IPS DF 4.7 (cell line): ENCODE measurements at regions not wholly inside any gene's neighbourhood (a gene's known extent, or its start where the extent isn't known, plus 50 kb on each side); places are given as distances from the start of the nearest gene placed in this dataset.
A peak's percentile ranks its signal among the peaks of the same experiment; 100 is the strongest.

ENCODE experiments used
- DNase-seq: peaks from one replicate; pipeline ENCODE4 v3.0.0-alpha.2; 2013; ENCODE audit warnings: low spot score; ENCODE audit errors: extremely low read depth

DNA sequence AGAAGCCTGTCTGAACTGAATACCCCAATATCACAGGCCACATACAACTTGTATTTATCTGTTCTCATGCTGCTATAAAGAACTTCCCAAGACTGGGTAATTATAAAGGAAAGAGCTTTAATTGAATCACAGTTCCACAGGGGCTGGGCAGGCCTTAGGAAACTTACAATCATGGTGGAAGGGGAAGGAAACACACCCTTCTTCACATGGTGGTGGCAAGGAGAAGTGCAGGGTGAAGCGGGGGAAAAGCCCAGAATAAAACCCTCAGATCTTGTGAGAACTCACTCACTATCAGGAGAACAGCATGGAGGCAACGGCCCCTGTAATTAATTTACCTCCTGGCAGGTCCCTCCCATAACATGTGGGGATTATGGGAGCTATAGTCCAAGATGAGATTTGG, 50.3 kb upstream of the FNDC1 start:
- DNase-seq, result no peak

DNA sequence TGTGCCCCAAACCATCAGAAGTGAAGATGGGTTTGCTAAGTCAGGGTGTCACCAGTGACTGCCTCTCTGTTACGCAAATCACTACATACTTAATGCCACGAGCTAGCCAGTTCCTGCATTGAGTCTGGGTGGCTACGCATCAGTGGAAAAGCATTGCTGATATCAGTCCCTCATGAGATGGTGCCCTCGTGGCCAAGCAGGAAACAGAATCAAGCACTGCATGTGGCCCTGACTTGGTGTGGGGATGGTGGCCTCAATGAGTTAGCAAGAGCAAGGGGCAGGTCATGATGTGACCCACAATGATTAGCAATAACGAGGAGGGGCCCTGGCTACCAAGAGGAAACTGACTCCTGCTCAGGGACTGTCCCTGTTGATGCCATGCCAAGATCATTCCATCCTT, 51.6 kb upstream of the FNDC1 start:
- DNase-seq, result no peak

DNA sequence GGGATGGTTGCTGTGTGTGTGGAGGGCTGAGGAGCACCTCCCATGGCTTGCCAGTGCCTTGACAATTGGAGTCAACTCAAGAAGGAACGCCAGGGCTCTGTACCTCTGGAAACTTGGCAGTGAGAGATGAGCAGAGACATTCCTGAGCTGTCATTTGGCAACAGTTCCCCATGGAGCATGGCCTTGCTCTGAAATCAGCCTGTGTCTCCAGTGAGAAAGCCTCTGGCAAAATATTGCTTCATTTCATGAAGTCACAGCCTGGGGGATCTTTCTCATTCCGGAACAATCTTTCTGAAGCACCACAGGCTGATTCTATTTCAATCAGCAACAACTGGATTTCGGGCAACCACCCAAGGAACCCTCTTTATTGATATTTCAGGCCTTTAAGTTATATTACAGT, 52.2 kb upstream of the FNDC1 start:
- DNase-seq, result no peak

DNA sequence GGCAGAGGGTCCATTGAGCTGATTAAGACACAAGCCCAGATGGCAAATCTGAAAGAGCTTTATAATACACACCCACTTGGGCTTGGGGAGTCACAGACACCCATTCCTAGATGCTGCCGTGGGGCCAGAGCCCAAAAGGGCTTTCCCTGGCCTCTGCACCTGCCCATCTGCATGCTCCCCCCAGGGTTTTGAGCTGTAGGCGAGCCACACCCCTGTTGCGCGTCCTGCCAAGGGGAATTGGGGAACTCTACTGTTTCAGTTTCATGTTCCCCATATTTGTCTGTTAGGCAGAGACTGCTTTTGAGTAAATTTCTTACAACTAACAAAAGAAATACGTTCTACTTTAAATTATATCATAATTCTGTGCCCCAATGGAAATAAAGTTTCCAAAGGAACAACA, 52.9 kb upstream of the FNDC1 start:
- DNase-seq, result no peak

DNA sequence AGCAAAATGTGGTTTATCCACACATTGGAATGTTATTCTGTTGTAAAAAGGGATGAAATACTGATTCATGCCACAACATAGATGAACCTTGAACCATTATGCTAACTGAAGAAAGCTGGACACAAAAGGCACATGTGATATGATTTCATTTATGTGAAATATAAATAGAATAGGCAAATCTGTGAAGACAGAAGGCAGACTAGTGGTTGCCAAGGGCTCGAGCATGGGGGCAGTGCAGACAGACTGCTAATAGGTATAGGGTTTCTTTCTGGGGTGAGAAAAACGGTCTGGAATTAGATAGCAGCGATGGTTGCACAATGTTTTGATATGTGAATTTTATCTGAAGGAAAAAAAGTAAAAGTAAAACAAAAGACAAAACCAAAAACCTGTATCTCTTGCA, 54.6 kb upstream of the FNDC1 start:
- no peak for DNase-seq

DNA sequence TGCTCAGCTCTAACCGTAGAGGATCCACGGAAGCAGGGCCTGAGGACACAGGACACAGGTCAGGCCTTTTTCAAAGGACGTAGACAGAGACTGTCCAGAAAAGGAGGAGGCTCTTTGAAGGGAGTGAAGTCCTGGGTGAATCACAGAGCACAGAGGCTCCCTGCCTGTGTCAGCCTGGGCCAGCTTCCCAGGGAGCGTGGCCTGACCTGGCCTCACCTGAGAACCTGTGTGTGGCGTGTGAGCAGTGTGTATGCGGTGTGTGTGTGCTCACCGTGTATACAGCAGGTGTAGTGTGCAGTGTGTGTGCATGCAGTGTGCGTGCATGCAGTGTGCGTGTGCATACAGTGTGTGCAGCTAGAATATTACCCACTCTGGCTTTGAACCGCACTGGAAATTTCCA, 56.0 kb upstream of the FNDC1 start:
- DNase-seq, result no peak

DNA sequence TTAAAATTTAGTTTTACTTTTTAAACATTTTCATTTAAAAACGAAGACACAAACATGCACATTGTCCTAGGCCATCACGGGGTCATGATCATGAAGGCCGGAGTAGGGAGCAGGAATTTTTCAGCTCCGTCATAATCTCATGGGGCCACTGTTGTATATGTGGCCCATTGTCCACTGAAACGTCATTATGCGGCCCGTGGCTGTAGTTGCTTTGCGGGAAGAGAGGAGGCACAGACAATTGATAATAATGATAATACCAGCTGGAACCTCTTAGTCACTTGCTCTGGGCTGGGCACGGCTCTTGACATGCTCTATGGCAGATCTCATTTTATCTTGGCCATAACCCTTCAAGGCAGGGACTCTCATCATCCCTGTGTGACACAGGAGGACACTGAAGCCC, 56.5 kb upstream of the FNDC1 start:
- no peak for DNase-seq

DNA sequence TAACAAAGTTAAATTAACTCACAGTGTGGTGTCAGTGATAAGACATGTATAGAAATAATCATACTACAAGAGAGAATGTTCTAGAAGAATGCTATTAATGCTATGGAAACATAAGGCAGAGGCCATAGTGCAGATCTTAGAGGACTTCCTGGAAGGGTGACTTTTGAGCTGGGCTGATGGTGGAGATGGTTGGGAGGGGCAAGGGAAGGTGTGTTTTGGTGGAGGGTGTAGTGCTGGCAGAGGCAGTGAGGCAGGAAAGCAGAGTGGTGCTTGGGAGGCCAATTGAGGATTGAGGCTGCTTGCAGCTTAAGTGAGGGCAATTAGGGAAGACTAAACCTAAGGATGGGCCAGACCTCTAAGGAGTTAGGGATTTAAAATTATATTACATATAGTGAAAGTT, 58.5 kb upstream of the FNDC1 start:
- DNase-seq, result no peak

DNA sequence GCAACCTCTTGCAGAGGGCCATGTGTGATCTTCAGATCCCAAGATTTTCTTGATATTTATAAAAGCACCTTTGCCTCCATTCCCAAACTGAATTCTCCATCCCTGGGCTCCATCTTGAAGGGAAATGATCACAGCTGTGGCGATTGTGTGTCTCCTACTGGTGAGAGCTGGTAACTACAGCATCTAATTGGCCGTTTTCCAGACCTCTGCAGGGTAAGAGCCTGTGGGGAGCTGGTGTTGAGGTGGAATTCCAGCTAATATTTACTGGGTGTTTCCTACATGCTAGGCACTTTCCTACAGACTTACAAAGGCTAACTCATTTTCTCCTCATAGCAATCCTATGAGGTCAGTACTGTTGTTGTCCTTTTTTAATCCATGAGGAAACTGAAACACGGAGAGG, 59.2 kb upstream of the FNDC1 start:
- peak; percentile 82 for DNase-seq

DNA sequence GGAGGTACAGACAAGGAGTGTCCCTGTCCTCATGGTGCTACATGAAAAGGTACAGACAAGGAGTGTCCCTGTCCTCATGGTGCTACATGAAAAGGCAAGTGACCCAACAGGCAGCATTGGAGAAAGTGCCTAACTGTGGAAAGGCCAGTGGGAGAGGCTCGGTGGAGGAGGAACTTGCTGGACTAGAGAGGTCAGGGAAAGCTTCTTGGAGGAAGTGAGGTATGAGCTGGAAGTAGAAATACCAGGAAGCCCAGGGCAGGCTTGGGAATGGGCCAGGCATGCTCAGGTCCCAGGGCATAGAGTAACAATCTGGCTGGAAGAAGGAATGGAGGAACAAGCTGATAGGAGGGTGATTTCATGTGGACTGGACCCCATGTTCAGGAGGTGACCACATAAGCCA, 59.8 kb upstream of the FNDC1 start:
- no peak for DNase-seq

DNA sequence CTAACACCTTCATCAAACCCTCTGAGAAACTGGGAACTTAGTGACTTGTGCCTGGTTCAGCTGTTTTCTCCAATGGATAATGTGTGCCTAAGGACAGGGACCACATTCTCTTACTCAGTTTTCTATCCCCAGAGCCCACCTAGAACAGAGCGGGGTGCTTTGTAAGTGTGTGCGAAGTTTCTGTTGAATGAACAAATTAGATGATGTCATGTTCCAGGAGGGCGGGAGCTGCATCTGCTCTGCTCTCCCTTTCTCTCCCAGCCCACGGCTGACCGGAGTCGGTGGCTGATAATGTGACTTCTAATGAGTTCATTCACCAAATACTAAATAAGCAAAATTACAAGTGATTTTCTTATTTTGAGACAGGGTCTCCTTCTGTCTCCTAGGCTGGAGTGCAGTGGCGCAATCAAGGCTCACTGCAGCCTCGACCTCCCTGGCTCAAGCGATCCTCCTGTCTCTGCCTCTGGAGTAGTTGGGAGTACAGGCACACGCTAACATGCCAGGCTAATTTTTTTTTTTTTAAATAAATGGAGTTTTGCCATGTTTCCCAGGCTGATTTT, 60.7 kb upstream of the FNDC1 start:
- DNase-seq, result no peak

DNA sequence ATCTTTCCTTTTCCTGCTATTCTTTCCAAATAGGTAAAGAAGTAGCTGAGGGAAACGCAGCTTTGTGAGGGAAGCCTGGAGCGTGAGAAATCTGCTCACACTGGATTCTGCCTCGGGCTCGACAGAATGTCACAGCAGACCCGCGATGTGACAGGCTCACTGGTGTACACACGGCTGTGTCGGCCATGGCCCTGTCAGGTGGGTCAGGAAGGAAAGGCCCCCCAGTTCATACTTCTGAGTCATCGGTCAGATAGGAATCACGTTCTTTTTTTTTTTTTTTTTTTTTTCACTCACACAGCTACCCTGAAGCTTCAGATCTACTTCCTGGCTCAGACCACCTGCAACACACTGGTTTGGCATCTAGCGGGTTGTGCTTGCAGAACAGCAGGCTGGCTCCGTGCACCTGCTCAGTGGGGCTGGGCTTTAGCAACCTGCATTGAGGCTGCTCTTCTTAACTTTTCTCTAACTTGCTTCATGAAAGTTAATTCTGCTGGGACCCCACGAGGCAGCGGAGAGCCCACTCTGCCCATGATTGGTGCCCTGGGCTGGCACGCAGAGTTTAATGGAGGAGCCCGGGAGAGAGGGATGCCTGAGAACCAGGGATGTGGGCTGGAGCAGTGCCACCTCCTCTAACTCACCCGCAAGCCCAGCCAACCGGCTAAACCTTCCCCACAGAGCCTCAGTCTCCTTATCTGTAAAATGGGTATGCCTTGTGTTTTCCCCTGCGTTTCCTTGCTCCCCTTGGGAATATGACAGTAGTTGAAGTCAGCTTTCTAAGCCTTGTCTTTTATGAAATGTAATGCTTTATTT, 61.5 kb upstream of the FNDC1 start:
- DNase-seq, result no peak

DNA sequence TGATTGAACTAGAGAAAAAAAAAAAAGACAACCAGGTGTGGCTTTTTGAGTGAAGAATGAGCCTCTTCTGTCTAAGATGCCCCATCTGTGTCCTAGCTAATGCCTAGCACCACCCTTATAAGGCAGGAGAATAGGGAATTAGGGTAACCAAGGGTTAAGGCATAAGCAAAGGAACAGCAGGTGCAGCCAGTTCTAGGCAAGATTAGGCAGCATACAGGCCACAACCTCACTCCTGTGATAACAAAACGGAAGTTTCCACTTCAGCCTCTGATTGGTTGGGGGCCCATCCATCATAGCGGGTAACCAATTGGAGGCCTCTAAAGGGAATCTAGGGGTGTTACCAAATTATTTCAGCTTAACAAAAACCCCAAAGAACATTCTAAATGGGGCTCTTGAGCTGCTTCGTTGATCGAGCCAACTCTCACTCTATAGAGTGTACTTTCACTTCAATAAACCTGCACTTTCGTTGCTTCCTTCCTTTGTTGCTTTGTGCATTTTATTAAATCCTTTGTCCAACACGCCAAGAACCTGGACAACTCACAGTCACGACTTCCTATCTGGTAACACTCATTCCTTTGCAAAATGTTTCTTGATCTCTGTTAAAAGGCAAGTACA, 61.9 kb upstream of the TAGAP start:
- peak; percentile 51 for DNase-seq

DNA sequence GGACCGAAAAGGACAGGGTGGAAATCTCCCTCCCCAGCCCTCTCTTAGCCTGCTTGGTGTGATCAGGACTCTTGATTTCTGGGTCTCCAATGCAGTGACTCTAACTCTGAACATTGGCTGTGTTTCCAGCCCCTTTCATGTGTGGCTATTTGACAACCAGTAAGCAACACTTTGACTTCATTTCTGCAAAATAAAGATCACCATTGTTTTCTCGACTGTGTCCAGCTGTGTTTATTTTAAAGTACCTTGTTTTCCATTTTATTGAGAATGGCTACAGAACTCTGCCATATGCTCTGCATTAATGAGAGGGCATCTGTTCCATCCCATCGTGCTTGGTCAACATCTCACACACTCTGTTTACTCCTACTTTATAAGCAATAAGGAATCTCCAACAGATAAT, 60.9 kb upstream of the TAGAP start:
- no peak for DNase-seq

DNA sequence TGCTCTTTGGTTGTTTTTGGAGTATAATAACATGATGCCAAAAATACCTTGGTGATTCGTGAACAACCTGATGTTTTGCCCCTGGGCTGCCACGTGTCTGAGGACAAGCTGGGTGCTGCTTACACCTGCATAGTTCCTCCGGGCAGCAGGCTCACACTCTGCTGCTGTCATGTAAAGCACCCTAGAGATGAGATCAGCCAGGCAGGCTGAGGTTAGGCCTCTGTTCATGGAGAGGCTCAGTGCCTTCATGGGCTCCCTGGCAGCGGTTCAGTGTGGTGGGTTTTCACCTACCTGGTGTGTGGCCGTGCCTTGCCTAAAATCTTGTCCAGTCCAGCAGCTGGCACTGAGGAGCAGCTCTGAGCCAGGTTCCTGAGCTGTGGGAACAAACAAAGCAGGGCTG, 60.1 kb upstream of the TAGAP start:
- no peak for DNase-seq

DNA sequence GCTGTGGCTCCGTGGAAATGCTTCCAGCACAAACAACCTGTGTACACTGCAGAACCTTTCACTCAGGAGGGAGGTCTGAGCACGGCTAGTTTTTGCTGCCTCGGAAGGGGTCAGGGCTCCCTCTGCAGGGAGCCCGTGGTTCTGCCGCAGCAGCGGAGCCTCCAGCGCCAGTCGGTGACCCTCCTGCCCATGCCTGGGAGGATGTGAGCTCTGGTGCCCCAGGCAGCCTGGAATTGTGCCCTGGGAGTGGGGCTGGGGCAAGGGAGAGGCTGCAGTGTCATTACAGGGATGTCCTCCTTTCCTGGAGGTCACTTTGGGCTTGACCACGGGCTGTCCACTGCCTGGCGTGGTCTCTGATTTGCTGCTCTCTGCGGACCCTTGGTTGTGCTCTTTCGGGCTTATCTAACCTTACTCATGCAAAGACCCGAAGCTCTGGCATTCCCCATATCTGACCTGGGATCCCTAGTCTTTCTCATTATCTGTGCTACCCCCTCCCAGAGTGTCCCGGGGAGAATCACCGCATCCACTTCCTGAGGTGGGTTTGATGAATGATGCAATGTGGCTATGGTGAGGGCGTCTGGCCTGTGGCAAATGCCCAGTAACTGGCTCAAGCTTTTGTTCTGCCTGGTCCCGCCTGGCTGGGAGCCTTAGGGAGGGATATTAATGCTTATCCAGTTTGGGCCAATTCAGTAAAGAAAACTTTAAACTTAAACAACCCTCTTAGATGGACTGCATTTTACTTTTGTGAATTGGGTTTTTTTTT, 59.6 kb upstream of the TAGAP start:
- peak; percentile 16 for DNase-seq

DNA sequence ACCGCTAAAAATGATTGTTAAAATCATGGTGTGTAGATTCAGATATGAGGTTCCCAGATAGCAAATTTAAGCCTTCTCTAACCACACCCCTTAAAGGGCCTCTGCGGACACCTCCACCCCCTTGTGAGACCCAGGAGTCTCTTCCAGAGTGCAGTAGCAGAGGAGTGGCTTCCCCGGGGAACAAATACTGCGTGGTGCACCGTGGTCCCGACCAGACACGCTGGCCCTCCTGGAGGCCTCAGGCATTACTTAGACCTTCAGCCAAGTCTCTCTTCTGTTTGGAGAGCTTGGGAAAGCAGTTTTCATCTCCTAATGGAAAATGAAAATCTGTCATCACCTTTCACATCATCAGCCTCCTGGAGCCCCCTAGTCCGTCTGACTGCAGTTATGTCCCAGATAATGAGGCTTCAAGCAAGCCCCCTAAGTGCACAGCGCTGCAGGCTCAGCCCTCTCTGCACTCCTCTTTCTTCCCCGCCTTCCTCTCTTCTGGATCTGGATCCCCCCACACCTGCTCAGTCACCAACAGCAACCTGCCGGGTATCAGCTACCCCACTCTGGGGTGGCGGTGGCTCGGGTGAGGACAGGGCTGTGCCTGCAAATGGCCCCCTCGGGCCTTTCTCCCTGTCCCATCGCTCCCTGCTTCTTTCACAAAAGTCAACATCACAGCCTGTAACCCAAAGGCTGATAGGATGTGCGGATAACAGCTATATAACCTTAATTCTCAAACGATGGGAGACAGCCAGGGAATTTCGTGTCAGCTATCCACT, 58.8 kb upstream of the TAGAP start:
- DNase-seq, result no peak

DNA sequence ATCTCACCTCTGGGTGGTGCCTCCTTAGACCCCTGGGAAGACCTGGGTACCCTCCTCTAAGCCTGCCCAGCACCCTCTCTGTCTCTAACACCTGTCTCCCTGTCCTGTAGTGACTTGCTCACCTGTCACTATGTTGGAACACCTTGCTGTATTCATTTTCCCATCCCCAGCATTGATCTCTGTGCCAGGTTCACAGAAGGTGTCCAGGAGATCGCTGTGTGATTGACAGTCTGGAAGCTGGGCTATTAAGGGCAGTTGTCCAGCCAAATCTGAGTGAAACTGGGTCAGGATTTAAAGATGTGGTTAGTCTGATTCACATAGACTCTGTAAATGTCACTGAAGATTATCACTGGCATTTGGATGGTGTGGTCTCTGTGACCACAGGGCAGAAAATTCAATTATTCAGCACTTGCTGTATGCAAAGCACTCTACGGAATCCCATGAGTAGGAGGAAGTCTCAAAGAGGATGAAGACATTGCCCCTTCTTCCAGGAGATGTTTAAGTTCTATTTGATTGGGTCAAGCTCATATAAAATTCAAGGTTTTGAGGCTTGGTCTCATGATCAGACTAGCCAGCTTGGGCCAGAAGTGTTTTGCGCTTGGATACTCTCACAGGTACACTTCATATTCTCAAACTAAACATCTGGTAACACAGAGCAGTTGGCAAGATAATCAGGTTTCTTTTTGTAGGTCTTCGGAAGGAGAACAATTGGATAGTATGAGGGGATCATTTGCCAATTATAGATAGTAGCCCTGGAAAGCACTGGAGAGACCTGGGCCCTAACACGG, 57.8 kb upstream of the TAGAP start:
- no peak for DNase-seq

DNA sequence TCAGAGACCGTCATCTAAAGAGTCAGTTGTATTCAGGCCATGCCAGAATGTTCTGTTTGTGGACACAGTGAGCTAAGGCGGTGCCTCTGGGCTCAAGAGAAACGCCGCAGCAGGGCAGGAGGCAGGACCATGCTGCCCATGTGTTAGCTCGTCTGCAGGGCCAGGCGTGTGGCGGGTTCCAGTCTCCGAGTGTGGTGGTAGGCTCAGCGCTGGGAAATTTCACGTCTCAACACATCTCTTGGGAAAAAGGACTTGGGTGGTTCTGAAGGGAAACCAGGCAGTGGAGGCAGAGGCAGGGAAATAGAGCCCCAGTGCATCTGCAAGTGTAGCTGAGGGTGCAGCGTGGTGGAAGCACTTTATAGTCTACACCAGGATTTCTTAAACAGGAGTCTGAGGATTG, 56.9 kb upstream of the TAGAP start:
- DNase-seq, result no peak

DNA sequence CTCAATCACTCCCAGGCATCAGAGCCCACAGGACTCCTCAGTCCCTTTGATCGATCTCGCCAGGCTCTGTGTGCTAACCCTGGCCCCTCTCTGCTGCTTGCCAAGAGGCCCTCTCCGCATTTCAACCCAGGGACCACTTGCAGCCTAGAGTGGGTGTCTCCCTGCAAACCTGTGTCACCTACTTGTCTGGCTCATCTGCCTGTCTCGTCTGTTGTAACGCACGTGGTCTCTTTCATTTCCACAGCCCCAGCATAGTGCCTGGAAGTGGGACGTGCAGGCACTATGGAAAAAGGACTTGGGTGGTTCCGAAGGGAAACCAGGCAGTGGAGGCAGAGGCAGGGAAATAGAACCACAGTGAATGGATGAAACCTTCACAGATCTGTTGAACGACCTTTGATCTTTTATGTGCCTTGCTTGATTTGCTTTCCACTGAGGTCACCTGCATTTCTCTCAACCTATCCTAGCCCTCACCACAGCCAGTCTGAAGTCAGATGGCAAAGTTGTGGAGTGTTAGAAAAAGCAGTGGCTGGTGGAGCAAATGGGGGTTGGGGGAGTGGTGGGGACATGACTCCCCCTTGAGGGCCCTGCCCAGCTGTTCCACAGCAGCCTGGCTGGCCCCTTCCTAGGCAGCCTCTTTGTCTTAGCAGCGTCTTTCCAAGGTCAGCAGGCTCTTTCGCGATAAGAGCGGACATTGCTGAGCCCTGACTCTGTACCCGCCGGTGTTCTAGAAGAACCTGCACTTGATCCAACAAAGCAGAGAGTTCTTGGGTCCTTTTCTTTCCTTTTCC, 55.8 kb upstream of the TAGAP start:
- no peak for DNase-seq
